ENCODE measurements at regions not wholly inside any gene's neighbourhood (a gene's known extent, or its start where the extent isn't known, plus 50 kb on each side); places are given as distances from the start of the nearest gene placed in this dataset.
"Not testable (repeated sequence)": the region's sequence is repeated elsewhere in the genome, so short reads cannot be mapped to it uniquely, and the experiment has no call there.

- DNase-seq (ENCODE audit: low spot score) = no peak
These were observed 437.9 kb downstream of the CSNK1G3 start for GRCh38 chr5:123949807-123950340.

DNA sequence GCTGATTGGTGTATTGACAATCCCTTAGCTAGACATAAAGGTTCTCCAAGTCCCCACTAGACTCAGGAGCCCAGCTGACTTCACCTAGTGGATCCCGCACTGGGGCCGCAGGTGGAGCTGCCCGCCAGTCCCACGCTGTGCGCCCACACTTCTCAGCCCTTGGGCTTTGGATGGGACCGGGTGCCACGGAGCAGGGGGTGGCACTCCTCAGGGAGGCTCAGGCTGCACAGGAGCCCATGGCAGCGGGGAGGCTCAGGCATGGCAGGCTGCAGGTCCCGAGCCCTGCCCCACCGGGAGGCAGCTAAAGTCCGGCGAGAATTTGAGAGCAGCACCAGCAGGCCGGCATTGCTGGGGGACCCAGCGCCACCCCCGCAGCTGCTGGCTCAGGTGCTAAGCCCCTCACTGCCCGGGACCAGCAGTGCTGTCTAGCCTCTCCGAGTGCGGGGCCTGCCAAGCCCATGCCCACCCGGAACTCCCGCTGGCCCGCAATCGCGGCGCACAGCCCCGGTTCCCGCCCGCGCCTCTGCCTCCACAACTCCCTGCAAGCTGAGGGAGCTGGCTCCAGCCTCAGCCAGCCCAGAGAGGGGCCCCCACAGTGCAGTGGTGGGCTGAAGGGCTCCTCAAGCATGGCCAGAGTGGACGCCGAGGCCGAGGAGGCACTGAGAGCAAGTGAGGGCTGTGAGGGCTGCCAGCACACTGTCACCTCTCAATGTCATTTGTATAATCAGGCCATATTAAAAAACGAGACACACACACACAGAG is 437.2 kb downstream of the CSNK1G3 start:
- no peak for DNase-seq (ENCODE audit: low spot score)
- intact Hi-C loops (cut with DNase I) = no loop called here

More at GRCh38 chr5:123949807-123950340, 437.9 kb downstream of the CSNK1G3 start:
- intact Hi-C loops (cut with DNase I) = no loop called here

GRCh38 chr5:123947797-123948196 is 435.8 kb downstream of the CSNK1G3 start:
- intact Hi-C loops (cut with DNase I) = no loop called here
- DNase-seq (ENCODE audit: low spot score) = no peak

DNA sequence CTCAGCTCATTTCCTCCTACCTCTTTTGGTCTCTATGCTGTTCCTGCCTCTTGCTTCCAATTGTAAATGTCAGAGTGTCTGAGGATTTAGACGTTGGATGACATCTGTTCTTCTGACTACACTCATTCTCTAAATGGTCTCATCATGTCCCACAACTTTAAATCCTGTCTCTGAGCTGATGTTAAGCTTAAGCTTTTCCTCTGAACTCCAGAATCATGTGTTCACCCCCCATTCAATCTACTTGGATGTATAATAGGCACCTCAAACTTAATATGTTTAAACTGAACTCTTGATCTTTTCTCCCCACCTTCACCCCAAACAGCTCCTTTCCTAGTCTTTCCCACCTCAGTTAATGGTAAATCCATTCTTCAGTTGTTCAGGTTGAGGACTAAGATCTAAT is 433.6 kb downstream of the CSNK1G3 start:
- intact Hi-C loops (cut with DNase I) = no loop called here
- no peak for DNase-seq (ENCODE audit: low spot score)

GRCh38 chr5:123943151-123943550 is 431.2 kb downstream of the CSNK1G3 start:
- intact Hi-C loops (cut with DNase I) = no loop called here
- no peak for DNase-seq (ENCODE audit: low spot score)

DNA sequence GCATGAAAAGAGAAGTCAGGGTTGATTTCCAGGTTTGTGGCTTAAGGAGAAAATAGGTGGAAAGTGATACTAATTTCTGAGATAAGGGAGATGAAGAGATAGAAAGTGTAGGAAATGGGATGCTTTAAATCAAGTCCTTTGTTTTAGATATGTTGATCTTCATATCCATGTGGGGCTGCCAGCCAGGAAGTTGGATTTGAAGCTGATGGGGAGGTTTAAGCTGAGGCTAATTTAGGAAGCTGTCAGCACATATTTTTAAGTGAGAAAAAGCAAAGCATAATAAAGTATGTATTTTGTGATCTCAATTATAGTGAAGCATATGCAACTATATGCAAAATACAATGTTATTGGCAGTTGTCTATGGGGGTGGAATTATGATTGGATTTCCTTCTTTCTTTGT is 428.4 kb downstream of the CSNK1G3 start:
- intact Hi-C loops (cut with DNase I) = no loop called here
- DNase-seq (ENCODE audit: low spot score) = no peak

DNA sequence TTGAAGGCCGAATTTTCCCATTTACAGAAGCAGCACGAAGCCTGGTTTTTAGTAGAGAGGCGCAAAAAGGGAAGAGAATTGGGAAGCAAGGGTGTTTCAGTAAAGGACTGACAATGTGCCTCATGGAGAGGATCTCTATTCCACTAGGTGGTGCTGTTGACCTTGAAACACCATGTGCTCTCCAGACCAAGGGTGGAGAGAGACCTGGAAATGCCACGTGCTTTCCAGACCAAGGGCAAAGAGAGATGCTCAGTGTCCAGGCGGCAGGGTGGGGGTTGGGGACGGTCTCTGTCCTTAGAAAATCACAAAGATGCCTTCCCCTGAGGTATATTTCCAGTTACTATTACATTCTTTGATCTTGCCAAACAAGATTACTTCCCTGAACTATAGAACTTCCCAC is 425.3 kb downstream of the CSNK1G3 start:
- intact Hi-C loops (cut with DNase I) = no loop called here

GRCh38 chr5:123936548-123936947 is 424.6 kb downstream of the CSNK1G3 start:
- DNase-seq (ENCODE audit: low spot score) = no peak
- intact Hi-C loops (cut with DNase I) = no loop called here

More for the DNA sequence above, 425.3 kb downstream of the CSNK1G3 start:
- DNase-seq (ENCODE audit: low spot score) = no peak

GRCh38 chr5:123933812-123934211 is 421.8 kb downstream of the CSNK1G3 start:
- DNase-seq (ENCODE audit: low spot score); intact Hi-C loops (cut with DNase I): not testable (repeated sequence)

DNA sequence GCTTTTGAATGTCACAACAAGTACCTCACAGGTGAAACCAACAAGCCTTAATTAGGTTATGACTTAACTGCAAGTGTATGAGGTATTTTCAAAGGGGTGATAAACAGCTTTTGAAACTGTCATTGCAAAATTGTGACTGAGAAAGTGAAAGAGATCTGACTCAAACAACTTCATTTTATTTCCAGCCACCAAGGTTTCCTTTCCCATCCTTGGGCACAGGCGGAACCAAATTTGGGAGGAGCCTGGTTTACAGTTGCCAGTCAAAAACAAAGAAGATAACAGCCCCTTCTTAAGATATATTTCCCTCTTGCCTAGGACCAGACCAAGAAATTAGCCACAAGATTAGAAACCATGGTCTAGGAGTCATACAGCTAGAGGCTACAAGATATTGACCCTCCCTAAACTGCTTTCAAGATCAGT is 417.1 kb downstream of the CSNK1G3 start:
- no peak for DNase-seq (ENCODE audit: low spot score)
- intact Hi-C loops (cut with DNase I) = no loop called here

- intact Hi-C loops (cut with DNase I) = no loop called here
- DNase-seq (ENCODE audit: low spot score) = no peak
These were observed 416.4 kb downstream of the CSNK1G3 start for GRCh38 chr5:123928401-123928800.

GRCh38 chr5:123921193-123921592 is 409.2 kb downstream of the CSNK1G3 start:
- no peak for DNase-seq (ENCODE audit: low spot score)

DNA sequence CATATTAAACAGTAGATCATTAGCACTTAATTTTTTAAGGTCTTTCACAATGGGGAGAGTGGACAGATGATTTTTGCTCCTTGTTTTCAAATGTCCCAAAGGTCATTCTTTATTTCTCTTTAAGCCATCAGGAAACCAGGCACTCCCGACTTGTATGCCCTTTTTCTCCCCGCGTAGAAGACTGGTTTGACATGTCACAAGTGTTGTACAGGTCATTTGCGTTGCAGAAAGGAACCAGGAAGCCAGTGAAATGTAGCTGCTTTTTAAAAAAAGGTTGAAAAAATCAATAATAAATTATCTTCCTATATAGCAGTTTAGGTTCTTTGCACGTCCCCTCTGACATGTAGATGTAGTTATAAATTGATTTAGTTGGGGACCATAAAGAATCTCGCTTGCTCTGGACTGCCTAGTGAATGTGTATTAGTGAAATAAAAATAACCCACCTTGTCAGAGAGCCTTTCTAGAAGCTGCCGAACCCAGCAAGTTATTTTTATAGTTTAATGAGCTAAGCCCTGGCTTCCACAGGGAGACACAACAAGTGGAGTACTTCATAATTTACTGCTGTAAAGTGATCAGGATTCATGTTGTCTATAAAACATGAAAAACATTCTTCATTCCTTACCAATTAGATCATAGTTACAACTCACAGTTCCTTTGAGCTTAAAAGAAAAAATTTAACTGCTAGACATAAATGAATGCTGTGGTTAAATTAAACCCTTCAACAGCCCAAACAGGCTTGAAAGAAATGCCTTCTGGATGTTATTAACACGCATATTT is 404.6 kb downstream of the CSNK1G3 start:
- intact Hi-C loops (cut with DNase I) = loop anchor here in 1 of 2 donors (5.0 kb wide), 1 partner anchor 611 kb away; no protein-coding TSS in a partner anchor
- no peak for DNase-seq (ENCODE audit: low spot score)

More at GRCh38 chr5:123921193-123921592, 409.2 kb downstream of the CSNK1G3 start:
- intact Hi-C loops (cut with DNase I) = no loop called here

DNA sequence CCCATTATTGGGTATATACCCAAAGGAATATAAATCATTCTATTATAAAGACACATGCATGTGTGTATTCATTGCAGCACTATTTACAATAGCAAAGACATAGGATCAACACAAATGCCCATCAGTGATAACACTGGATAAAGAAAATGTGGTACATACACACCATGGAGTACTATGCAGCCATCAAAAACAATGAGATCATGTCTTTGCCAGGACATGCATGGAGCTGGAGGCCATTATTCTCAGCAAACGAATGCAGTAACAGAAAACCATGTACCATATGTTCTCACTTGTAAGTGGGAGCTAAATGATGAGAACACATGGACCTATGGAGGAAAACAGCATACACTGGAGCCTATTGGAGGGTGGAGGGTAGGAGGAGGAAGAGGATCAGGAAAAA is 402.4 kb downstream of the CSNK1G3 start:
- intact Hi-C loops (cut with DNase I) = no loop called here
- no peak for DNase-seq (ENCODE audit: low spot score)

- DNase-seq (ENCODE audit: low spot score) = no peak
- intact Hi-C loops (cut with DNase I) = no loop called here
These were observed 395.4 kb downstream of the CSNK1G3 start for GRCh38 chr5:123907349-123907748.

DNA sequence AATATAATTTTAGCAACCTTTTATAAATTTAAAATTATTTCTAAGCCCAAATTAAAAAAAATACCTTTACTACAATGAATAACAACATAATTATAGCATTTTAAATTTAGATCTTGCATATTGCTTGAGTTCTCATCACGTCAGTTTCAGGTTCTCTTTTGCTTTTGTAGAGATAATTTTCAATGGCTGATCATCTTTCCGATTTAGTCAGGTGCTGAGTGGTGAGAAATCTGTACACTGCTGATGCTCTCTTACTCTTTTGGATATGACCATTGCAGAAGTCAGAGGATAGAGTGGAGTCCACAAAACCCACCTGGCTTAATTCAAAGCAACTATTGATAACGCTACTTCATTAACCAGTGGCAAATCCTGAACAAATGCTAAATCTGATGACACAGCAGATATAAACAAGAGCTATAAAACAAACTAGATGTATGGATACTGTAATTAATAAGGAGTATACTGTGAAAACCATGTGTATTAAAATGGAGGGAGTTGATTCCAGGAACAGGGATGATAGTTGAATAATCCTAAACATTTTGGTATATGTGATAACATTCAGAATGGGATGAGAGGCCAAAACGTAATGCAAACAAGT is 394.8 kb downstream of the CSNK1G3 start:
- intact Hi-C loops (cut with DNase I) = no loop called here
- no peak for DNase-seq (ENCODE audit: low spot score)

GRCh38 chr5:123885081-123885480 is 373.1 kb downstream of the CSNK1G3 start:
- intact Hi-C loops (cut with DNase I) = loop anchor here in 1 of 2 donors (10.0 kb wide), 1 partner anchor 190 kb away; no protein-coding TSS in a partner anchor

DNA sequence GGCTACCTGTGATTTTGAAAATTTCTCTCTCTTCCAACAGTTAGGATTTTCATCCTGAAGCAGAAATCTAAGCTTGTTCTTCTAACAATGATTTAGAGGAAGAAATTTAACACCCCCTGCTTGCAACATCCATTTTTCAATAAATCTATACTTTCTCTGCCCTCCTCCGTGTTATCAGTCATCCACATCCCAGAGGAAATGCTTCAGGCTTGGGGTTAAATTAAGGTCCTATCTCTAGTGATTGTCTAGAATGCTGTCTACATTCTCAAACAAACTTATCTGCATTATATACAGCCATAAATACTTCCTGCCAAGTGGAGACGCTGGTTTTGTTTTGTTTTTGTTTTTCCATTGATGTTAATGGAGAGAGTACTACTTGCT is 371.0 kb downstream of the CSNK1G3 start:
- no peak for DNase-seq (ENCODE audit: low spot score)
- intact Hi-C loops (cut with DNase I) = loop anchor here in 1 of 2 donors (10.0 kb wide), 1 partner anchor 188 kb away; no protein-coding TSS in a partner anchor

More at GRCh38 chr5:123885081-123885480, 373.1 kb downstream of the CSNK1G3 start:
- no peak for DNase-seq (ENCODE audit: low spot score)

- intact Hi-C loops (cut with DNase I) = loop anchor here in 1 of 2 donors (10.0 kb wide), 1 partner anchor 188 kb away; no protein-coding TSS in a partner anchor
- no peak for DNase-seq (ENCODE audit: low spot score)
These were observed 370.5 kb downstream of the CSNK1G3 start for GRCh38 chr5:123882319-123882964.
